ENCODE measurements at regions not wholly inside any gene's neighbourhood (a gene's known extent, or its start where the extent isn't known, plus 50 kb on each side); places are given as distances from the start of the nearest gene placed in this dataset.

GRCh38 chr5:174247301-174247700, 201.8 kb downstream of the NSG2 start:
- no peak for TF ChIP-seq CTCF (conservative IDR thresholded peaks at IDR 0.05; ENCODE audit: low read length)
- TF ChIP-seq EZH2phosphoT487 (IDR thresholded peaks at IDR 0.05; ENCODE audit: borderline replicate concordance) = no peak

All from Loucy (cell line).